Embryonic facial prominence (tissue), 1 donor: ENCODE measurements at regions not wholly inside any gene's neighbourhood (a gene's known extent, or its start where the extent isn't known, plus 50 kb on each side); places are given as distances from the start of the nearest gene placed in this dataset.

Source experiments
- DNase-seq: peaks from one replicate; pipeline ENCODE4 v3.0.0-alpha.2; 2016; ENCODE audit errors: extremely low spot score

DNA sequence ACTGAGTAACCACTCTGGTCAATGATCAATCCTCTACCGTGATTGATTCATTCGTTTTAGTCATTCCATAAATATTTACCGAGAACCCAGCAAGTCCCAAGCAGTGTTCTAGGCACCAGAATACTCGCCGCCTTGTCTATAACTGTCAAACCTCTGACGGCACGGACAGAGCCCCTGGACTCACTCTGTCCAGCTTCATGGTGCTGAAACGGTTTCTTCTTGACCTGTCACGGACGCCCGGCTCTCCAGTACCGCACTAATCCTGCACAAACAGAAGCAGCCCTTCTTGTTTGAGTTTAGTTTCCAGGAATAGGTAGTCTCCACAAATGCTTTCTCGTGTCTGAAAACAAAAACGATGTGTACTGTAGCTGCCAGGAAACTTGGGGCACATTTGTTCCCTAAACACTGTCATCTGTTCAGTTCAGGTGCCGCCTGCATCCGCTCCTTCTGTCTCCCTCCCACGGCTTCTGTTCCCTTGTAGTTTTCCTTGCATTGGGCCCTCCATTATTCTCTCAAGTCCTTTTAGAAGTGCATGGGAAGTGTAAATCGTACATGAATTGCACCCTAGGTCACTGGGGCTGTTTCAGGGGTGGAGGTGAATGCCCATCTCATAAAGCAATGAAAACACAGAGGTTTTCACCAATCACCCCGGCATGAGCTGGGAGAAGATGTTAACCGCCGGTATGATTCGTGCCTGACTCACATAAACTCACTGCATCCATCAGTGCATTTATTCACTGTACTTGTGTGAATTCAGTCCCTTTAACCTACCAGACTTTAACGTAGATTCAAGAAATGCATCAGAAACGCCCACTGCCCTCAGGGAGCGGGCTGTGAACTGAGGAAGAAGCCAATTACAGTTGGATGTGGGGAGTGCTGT is 209.3 kb upstream of the CDH4 start:
- no peak for DNase-seq

GRCh38 chr20:61043681-61044080 is 208.4 kb upstream of the CDH4 start:
- DNase-seq, result no peak

GRCh38 chr20:61044499-61044898 is 207.6 kb upstream of the CDH4 start:
- DNase-seq, result no peak

GRCh38 chr20:61045091-61045490 is 207.0 kb upstream of the CDH4 start:
- DNase-seq, result no peak

GRCh38 chr20:61045876-61046585 is 206.0 kb upstream of the CDH4 start:
- DNase-seq, result no peak

GRCh38 chr20:61046721-61047351 is 205.2 kb upstream of the CDH4 start:
- DNase-seq, result no peak

GRCh38 chr20:61047515-61047914 is 204.5 kb upstream of the CDH4 start:
- DNase-seq, result no peak

GRCh38 chr20:61048302-61048701 is 203.8 kb upstream of the CDH4 start:
- no peak for DNase-seq

- no peak for DNase-seq
Observed at GRCh38 chr20:61049684-61050083, 202.4 kb upstream of the CDH4 start.

DNA sequence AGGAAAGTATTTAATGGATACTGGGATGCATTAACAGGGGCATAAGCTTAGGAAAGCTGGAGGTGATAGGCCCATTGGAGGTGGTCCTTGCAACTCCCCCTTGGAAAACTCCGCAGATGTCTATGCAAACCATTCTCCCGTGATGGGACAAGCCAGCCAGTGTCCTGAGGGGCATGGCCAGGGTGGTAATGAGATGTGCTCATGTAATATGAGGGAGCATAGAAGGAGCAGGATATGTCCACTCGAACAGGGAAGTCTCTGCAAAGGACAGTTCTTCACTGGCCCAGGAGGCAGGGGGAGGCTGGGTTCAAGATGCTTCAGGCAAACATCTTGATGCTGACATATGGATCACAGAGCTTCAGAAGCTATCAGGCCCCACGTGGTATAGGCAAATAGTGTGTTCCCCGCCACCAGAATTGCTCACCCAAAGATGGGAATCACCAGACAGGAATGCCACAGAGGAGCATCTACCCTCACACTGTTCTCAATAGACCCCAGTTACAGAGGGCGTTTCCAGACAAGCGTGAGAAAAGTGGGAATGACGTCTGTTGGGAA is 201.6 kb upstream of the CDH4 start:
- no peak for DNase-seq

GRCh38 chr20:61052195-61052750 is 199.8 kb upstream of the CDH4 start:
- DNase-seq, result no peak

GRCh38 chr20:61052776-61053442 is 199.2 kb upstream of the CDH4 start:
- no peak for DNase-seq

GRCh38 chr20:61053487-61053886 is 198.6 kb upstream of the CDH4 start:
- no peak for DNase-seq

GRCh38 chr20:61053889-61054288 is 198.2 kb upstream of the CDH4 start:
- DNase-seq, result no peak

- DNase-seq, result no peak
Observed at GRCh38 chr20:61054411-61054810, 197.7 kb upstream of the CDH4 start.

GRCh38 chr20:61055180-61056010 is 196.7 kb upstream of the CDH4 start:
- no peak for DNase-seq

- no peak for DNase-seq
Observed at GRCh38 chr20:61056116-61056515, 195.9 kb upstream of the CDH4 start.

DNA sequence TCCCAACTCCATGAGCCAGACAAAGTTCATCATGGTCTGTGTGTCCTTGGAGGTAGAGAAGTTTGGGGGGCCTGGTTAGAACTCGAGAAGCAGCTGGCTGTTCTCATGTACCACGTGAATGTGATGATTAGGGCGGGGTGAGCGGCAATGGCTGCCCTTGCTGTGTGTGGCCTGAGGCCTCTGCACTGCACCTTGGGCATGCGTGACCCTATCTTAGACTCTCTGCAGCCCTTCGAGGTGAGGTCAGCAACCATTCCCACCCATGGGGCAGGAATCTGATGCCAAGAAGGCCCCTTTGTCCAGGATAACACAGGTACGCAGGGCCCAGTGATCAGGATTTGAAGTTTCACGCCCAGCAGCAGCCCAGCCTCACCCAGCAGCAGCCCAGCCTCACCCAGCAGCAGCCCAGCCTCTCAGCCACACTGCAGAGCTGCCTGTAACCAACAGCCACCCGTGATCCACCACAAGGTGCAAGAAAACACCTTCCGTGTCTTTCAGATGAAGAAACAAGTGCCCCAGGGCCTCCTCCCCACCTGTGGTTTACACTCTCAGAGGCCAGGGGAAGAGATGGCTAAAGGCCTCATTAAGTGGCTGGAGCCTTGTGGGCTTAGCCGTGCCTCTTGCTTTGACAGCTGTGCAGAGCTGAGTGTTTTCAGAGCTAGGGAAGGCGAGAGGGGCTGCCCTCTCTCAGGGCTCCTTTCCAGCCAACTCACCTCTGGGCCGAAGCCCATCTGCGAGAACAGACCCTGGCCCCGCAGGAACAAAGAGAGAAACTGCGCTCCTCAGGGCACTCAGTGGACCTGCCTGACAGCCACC is 195.2 kb upstream of the CDH4 start:
- no peak for DNase-seq

GRCh38 chr20:61057443-61058121 is 194.5 kb upstream of the CDH4 start:
- no peak for DNase-seq
